ENCODE measurements at regions not wholly inside any gene's neighbourhood (a gene's known extent, or its start where the extent isn't known, plus 50 kb on each side); places are given as distances from the start of the nearest gene placed in this dataset.

DNA sequence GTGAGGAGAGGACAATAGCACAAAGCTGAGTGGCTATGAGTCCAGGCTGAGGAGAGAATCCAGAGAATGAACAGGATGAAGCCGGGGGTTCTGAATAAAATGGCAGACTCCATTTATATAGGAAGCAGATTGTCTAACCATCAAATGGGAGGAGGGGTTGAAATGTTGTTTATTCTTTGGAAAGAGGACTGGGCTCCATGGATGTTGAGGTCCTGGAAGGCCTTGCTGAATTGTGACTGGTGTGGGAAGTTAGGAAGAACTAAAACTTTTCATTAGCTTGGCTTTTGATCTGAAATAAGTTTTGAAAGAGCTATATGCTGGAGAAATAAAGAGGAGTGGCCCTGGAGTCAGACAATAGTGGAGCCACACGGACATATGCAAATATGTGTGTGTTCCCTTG is 647.8 kb downstream of the RNF144B start:
- no peak for TF ChIP-seq MEF2A (IDR thresholded peaks at IDR 0.05; ENCODE audit: borderline replicate concordance, low read depth)
- TF ChIP-seq, protein P1, sequence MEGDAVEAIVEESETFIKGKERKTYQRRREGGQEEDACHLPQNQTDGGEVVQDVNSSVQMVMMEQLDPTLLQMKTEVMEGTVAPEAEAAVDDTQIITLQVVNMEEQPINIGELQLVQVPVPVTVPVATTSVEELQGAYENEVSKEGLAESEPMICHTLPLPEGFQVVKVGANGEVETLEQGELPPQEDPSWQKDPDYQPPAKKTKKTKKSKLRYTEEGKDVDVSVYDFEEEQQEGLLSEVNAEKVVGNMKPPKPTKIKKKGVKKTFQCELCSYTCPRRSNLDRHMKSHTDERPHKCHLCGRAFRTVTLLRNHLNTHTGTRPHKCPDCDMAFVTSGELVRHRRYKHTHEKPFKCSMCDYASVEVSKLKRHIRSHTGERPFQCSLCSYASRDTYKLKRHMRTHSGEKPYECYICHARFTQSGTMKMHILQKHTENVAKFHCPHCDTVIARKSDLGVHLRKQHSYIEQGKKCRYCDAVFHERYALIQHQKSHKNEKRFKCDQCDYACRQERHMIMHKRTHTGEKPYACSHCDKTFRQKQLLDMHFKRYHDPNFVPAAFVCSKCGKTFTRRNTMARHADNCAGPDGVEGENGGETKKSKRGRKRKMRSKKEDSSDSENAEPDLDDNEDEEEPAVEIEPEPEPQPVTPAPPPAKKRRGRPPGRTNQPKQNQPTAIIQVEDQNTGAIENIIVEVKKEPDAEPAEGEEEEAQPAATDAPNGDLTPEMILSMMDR (IDR thresholded peaks at IDR 0.05), result no peak
- no peak for TF ChIP-seq TAF1 (IDR thresholded peaks at IDR 0.05; ENCODE audit: borderline replicate concordance, low read depth, low read length)
- TF ChIP-seq EZH2phosphoT487 (IDR thresholded peaks at IDR 0.05; ENCODE audit: borderline replicate concordance, low read depth), result no peak
- TF ChIP-seq POLR2AphosphoS5 (IDR thresholded peaks at IDR 0.05; ENCODE audit: low read depth, low read length), result no peak
- no peak for TF ChIP-seq YY1 (IDR thresholded peaks at IDR 0.05; ENCODE audit: low read depth)
- TF ChIP-seq, protein P2, sequence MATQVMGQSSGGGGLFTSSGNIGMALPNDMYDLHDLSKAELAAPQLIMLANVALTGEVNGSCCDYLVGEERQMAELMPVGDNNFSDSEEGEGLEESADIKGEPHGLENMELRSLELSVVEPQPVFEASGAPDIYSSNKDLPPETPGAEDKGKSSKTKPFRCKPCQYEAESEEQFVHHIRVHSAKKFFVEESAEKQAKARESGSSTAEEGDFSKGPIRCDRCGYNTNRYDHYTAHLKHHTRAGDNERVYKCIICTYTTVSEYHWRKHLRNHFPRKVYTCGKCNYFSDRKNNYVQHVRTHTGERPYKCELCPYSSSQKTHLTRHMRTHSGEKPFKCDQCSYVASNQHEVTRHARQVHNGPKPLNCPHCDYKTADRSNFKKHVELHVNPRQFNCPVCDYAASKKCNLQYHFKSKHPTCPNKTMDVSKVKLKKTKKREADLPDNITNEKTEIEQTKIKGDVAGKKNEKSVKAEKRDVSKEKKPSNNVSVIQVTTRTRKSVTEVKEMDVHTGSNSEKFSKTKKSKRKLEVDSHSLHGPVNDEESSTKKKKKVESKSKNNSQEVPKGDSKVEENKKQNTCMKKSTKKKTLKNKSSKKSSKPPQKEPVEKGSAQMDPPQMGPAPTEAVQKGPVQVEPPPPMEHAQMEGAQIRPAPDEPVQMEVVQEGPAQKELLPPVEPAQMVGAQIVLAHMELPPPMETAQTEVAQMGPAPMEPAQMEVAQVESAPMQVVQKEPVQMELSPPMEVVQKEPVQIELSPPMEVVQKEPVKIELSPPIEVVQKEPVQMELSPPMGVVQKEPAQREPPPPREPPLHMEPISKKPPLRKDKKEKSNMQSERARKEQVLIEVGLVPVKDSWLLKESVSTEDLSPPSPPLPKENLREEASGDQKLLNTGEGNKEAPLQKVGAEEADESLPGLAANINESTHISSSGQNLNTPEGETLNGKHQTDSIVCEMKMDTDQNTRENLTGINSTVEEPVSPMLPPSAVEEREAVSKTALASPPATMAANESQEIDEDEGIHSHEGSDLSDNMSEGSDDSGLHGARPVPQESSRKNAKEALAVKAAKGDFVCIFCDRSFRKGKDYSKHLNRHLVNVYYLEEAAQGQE (IDR thresholded peaks at IDR 0.05; ENCODE audit: low read depth, low read length), result no peak
- TF ChIP-seq RXRA (IDR thresholded peaks at IDR 0.05; ENCODE audit: borderline replicate concordance, low read depth), result no peak
- TF ChIP-seq, protein P3, sequence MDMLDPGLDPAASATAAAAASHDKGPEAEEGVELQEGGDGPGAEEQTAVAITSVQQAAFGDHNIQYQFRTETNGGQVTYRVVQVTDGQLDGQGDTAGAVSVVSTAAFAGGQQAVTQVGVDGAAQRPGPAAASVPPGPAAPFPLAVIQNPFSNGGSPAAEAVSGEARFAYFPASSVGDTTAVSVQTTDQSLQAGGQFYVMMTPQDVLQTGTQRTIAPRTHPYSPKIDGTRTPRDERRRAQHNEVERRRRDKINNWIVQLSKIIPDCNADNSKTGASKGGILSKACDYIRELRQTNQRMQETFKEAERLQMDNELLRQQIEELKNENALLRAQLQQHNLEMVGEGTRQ (IDR thresholded peaks at IDR 0.05; ENCODE audit: borderline replicate concordance, low read depth, low read length), result no peak
- TF ChIP-seq EP300 (IDR thresholded peaks at IDR 0.05; ENCODE audit: borderline replicate concordance in 1 of 2, low read depth in 1 of 2, low read length in 1 of 2), result no peak
- TF ChIP-seq RCOR1 (IDR thresholded peaks at IDR 0.05; ENCODE audit: low read length), result no peak
- no peak for TF ChIP-seq RAD21 (IDR thresholded peaks at IDR 0.05; ENCODE audit: low read length)
